Body of pancreas (tissue), 4 donors: ENCODE measurements at regions not wholly inside any gene's neighbourhood (a gene's known extent, or its start where the extent isn't known, plus 50 kb on each side); places are given as distances from the start of the nearest gene placed in this dataset.

Source experiments
- CTCF ChIP-seq, 7 experiments: fragments of 450-650 bp in 4 of 7; fragments of 200-600 bp in 3 of 7; sonication (generic) in 3 of 7; IDR thresholded peaks; one replicate each; pipeline ENCODE4 v1.5.1; 2016 to 2019; ENCODE audit warnings: antibody characterized with exemption in 7 of 7
- POLR2A ChIP-seq, 3 donors: fragments of 450-650 bp; IDR thresholded peaks; one replicate each; pipeline ENCODE4 v1.6.1; 2016; ENCODE audit warnings: antibody characterized with exemption in 3 of 3, mild to moderate bottlenecking in 2 of 3

GRCh38 chr17:77815127-77815905 lies 143.2 kb upstream of the TNRC6C start:
- TF ChIP-seq CTCF (IDR thresholded peaks at IDR 0.05) (no peak), POLR2A (IDR thresholded peaks at IDR 0.05) (no peak)
